ENCODE measurements at regions not wholly inside any gene's neighbourhood (a gene's known extent, or its start where the extent isn't known, plus 50 kb on each side); places are given as distances from the start of the nearest gene placed in this dataset.

DNA sequence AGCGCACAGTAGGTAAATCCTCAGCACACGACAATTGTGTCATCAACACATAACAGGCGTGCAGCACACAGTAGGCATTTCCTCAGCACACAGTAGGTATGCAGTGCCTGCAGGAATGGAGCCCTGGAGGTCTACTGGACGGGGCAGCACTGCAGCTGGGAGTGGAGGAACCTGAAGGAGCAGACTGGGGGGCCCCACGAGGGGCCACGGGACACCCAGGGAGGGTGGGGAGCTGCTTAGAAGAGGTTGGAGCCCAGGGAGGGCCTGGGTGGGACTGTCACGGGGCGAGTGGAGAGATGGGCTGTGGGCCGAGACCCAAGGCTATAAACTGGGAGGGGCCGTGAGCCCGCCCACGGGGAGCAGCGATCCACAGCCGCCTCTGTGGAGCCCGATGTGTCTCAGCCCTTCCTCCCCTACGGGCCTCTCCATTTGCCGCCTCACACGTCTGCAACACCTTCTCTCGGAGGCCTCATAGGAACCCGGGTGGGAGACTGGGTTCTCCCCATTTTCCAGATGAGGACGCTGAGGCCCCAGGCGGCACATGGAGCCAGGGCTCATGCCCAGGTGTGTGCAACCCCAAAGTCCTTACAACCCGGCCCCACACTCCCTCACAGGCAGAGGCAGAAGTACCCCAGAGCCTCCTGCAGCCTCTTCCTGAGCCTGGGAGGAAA lies 101.5 kb downstream of the MICALL2 start:
- ATAC-seq (no peak), DNase-seq (no peak)
- Mint-ChIP-seq H3K4me3 (no peak overlapping the region), H3K4me1 (peaks cover 3% of the 10 kb centered on the region), H3K27me3 (peaks cover 13% of the 10 kb centered on the region), H3K27ac (no peak overlapping the region), H3K36me3 (ENCODE audit: low read depth) (no peaks in the 10 kb centered on the region)
- H3K9me3 ChIP-seq (ENCODE audit: control insufficient read depth, low read length, poor library complexity, severe bottlenecking) = no peaks in the 10 kb centered on the region

DNA sequence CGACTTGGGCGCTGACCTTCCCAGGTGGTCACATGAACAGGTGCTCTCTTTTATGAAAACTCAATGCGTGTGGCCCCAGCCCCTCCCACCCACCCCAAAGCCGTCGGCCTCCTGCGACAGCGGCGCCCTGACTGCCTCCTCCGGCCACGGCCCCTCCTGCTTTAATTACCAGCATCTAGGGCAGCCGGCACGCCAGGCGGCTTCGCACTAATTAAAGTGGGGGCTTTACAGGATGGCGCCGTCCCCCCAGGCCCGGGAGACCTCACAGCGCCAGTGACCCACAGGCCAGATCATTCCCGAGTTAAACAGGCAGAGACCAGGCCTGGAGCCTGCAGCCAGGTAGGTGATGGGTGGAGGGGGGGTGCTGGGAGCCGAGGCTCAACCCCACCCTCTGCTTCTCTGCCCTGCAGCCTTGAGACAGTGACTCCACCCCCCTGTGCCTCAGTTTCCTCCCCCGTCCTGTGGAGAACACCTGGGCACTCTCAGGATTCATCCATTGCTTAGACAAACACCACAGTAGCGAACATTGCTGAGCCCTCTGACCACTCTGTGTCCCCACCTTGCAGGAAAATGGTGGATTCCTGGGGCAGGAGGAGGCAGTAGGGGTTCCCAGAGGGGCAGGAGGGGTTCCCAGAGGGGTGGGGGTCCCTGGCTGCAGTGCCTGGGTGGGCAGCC lies 100.8 kb downstream of the MICALL2 start:
- ATAC-seq (no peak), DNase-seq (no peak)
- H3K4me1 Mint-ChIP-seq = peaks cover 3% of the 10 kb centered on the region
- peaks cover 13% of the 10 kb centered on the region for H3K27me3 Mint-ChIP-seq
- no peaks in the 10 kb centered on the region for H3K9me3 ChIP-seq (ENCODE audit: control insufficient read depth, low read length, poor library complexity, severe bottlenecking)
- no peak overlapping the region for H3K4me3 Mint-ChIP-seq
- no peaks in the 10 kb centered on the region for H3K36me3 Mint-ChIP-seq (ENCODE audit: low read depth)
- H3K27ac Mint-ChIP-seq = no peak overlapping the region

GRCh38 chr7:1359051-1359400 lies 100.2 kb downstream of the MICALL2 start:
- DNase-seq (no peak), ATAC-seq (no peak)
- peaks cover 11% of the 10 kb centered on the region for H3K27me3 Mint-ChIP-seq
- H3K36me3 Mint-ChIP-seq (ENCODE audit: low read depth) = no peaks in the 10 kb centered on the region
- H3K9me3 ChIP-seq (ENCODE audit: control insufficient read depth, low read length, poor library complexity, severe bottlenecking) = no peaks in the 10 kb centered on the region
- H3K27ac Mint-ChIP-seq = no peak overlapping the region
- H3K4me1 Mint-ChIP-seq = peaks cover 3% of the 10 kb centered on the region
- no peak overlapping the region for H3K4me3 Mint-ChIP-seq

- H3K9me3 ChIP-seq (ENCODE audit: control insufficient read depth, low read length, poor library complexity, severe bottlenecking) = no peaks in the 10 kb centered on the region
- H3K4me3 Mint-ChIP-seq = no peak overlapping the region
- peaks cover 3% of the 10 kb centered on the region for H3K4me1 Mint-ChIP-seq
- H3K36me3 Mint-ChIP-seq (ENCODE audit: low read depth) = no peaks in the 10 kb centered on the region
- ATAC-seq (no peak), DNase-seq (no peak)
- H3K27ac Mint-ChIP-seq = no peak overlapping the region
- H3K27me3 Mint-ChIP-seq = peaks cover 12% of the 10 kb centered on the region
These were observed 99.4 kb downstream of the MICALL2 start for GRCh38 chr7:1359681-1360485.

- DNase-seq (no peak), ATAC-seq (no peak)
- Mint-ChIP-seq H3K27me3 (peaks cover 11% of the 10 kb centered on the region), H3K4me1 (peaks cover 3% of the 10 kb centered on the region), H3K27ac (no peak overlapping the region), H3K4me3 (no peak overlapping the region), H3K36me3 (ENCODE audit: low read depth) (no peaks in the 10 kb centered on the region)
- no peaks in the 10 kb centered on the region for H3K9me3 ChIP-seq (ENCODE audit: control insufficient read depth, low read length, poor library complexity, severe bottlenecking)
These were observed 98.7 kb downstream of the MICALL2 start for GRCh38 chr7:1360521-1360971.

GRCh38 chr7:1361016-1361755 lies 98.1 kb downstream of the MICALL2 start:
- ATAC-seq = no peak
- peaks cover 4% of the 10 kb centered on the region for H3K27me3 Mint-ChIP-seq
- no peaks in the 10 kb centered on the region for H3K4me1 Mint-ChIP-seq
- H3K9me3 ChIP-seq (ENCODE audit: control insufficient read depth, low read length, poor library complexity, severe bottlenecking) = no peaks in the 10 kb centered on the region
- no peak for DNase-seq
- H3K27ac Mint-ChIP-seq = no peak overlapping the region
- no peaks in the 10 kb centered on the region for H3K36me3 Mint-ChIP-seq (ENCODE audit: low read depth)
- H3K4me3 Mint-ChIP-seq = no peak overlapping the region

DNA sequence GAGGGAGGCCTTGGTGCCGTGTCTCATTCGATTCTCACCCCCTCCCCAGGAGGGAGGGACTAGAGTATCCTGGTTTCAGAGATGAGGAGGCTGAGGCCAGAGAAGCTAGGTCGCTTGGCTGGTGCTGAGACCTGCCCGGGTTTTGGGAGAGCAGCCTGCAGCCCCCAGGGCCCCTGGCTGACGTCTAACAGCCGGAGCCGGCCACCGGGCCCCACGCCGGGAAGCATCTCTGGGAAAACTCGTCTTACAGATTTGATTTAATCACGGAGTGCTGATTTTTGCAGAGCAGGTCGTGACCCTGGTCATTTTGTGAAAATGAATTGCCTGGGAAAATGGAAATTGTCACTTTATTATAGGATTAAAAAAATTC lies 97.5 kb downstream of the MICALL2 start:
- no peak for ATAC-seq
- no peaks in the 10 kb centered on the region for H3K36me3 Mint-ChIP-seq (ENCODE audit: low read depth)
- no peaks in the 10 kb centered on the region for H3K4me1 Mint-ChIP-seq
- no peak for DNase-seq
- H3K4me3 Mint-ChIP-seq = no peak overlapping the region
- H3K27ac Mint-ChIP-seq = no peak overlapping the region
- H3K27me3 Mint-ChIP-seq = peaks cover 4% of the 10 kb centered on the region
- H3K9me3 ChIP-seq (ENCODE audit: control insufficient read depth, low read length, poor library complexity, severe bottlenecking) = no peaks in the 10 kb centered on the region

DNA sequence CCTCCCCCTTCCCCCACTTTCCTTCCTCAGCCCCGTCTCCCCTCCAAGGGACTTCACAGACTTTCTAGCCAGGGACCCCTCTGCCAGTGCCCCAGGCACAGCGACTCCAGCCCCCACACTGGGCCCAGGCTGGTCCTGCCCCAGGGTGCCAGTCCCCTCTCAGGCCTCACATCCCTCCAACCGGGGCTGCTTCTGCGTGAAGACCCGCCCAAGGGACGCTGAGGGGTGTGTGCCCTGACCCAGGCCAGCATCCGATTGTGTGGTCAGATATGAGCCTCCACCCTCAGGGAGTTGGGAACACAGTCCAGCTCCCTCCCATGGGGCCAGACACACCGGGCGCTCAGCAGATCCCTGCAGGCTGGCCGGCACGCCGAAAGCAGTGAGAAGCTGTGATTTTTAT lies 97.0 kb downstream of the MICALL2 start:
- DNase-seq (no peak), ATAC-seq (no peak)
- no peaks in the 10 kb centered on the region for H3K36me3 Mint-ChIP-seq (ENCODE audit: low read depth)
- no peak overlapping the region for H3K27ac Mint-ChIP-seq
- no peaks in the 10 kb centered on the region for H3K9me3 ChIP-seq (ENCODE audit: control insufficient read depth, low read length, poor library complexity, severe bottlenecking)
- peaks cover 8% of the 10 kb centered on the region for H3K27me3 Mint-ChIP-seq
- peaks cover under 1% of the 10 kb centered on the region for H3K4me1 Mint-ChIP-seq
- no peak overlapping the region for H3K4me3 Mint-ChIP-seq

DNA sequence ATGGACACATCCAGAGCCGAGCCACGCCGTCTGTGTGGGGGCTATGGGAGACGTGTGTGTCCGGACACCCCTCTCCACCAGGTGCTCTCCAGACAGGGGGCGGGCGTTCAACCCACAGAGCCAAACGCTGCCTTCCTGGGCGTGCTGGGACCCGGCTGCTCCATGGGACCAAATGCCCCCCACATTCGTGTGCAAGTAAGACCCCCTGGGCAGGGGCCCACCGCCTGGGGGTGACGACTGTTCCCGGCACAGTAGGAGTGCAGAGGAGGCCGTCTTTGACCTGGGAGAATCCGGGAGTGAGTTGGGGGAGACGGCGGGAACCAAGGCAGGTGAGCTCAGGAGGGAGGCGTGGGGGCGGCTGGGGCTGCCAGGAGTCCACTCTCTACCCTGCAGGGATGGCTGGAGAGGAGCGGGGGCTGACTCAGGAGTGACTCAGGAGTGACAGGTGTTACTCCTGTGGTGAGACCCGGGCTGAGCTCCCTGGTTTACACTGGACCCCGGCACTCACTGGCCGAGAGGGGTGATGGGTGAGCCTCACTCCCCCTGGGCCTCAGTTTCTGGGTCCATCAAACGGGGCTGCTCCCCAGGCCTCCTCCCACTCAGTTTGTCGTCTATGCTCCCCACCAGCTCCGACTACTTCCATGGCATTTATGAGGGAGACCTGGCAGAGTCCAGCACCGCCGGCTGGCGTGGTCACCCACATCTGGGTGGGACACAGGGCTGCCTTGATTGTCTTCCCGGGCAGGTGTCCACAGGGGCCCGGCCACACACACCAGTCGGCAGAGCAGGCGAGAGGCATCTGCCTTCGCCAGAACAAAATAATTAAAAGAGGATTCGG lies 95.0 kb downstream of the MICALL2 start:
- no peak overlapping the region for H3K4me3 Mint-ChIP-seq
- DNase-seq = no peak
- no peaks in the 10 kb centered on the region for H3K9me3 ChIP-seq (ENCODE audit: control insufficient read depth, low read length, poor library complexity, severe bottlenecking)
- H3K4me1 Mint-ChIP-seq = peaks cover 3% of the 10 kb centered on the region
- no peak for ATAC-seq
- peaks cover 20% of the 10 kb centered on the region for H3K27me3 Mint-ChIP-seq
- no peak overlapping the region for H3K27ac Mint-ChIP-seq
- H3K36me3 Mint-ChIP-seq (ENCODE audit: low read depth) = no peaks in the 10 kb centered on the region

DNA sequence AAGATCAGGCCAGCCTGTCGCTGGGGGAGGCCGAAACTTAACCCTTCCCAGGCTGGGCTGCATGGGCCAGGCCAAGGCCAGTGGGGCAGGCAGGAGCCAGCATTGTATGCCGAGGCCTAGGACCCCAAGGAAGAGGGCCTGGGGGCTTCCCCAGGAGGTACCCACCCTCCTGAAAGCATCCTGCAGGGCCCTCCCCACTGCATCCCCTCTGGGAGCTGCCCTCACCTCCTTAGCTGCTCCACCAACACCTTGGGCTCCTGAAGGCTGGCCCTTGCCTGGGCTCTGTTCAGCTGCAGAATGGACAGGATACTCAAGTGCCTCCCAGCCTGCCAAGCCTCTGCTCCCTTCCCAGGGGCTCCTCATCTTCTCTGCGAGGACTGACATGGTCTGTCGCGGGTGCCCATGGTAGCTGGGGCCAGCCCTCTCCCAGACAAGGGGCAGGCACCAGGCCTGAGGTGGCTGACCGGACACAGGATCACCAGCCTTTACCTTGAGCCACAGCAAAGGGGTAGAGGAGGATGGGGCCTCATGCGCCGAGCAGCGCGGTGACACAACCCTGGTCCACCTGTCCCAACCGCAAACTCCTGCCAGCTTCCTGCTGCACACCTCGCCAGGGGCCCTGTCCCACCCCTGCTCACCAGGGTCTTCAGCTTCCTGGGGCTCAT lies 94.2 kb downstream of the MICALL2 start:
- H3K4me1 Mint-ChIP-seq = peaks cover 3% of the 10 kb centered on the region

GRCh38 chr7:1365846-1366245 lies 93.4 kb downstream of the MICALL2 start:
- H3K36me3 Mint-ChIP-seq (ENCODE audit: low read depth) = no peaks in the 10 kb centered on the region
- peaks cover 3% of the 10 kb centered on the region for H3K4me1 Mint-ChIP-seq
- no peaks in the 10 kb centered on the region for H3K9me3 ChIP-seq (ENCODE audit: control insufficient read depth, low read length, poor library complexity, severe bottlenecking)
- no peak overlapping the region for H3K4me3 Mint-ChIP-seq
- H3K27ac Mint-ChIP-seq = no peak overlapping the region
- DNase-seq (no peak), ATAC-seq (no peak)
- peaks cover 30% of the 10 kb centered on the region for H3K27me3 Mint-ChIP-seq

More for the DNA sequence above, 94.2 kb downstream of the MICALL2 start:
- H3K27ac Mint-ChIP-seq = no peak overlapping the region
- H3K9me3 ChIP-seq (ENCODE audit: control insufficient read depth, low read length, poor library complexity, severe bottlenecking) = no peaks in the 10 kb centered on the region
- H3K4me3 Mint-ChIP-seq = no peak overlapping the region
- ATAC-seq (no peak), DNase-seq (no peak)
- H3K27me3 Mint-ChIP-seq = peaks cover 22% of the 10 kb centered on the region
- H3K36me3 Mint-ChIP-seq (ENCODE audit: low read depth) = no peaks in the 10 kb centered on the region

DNA sequence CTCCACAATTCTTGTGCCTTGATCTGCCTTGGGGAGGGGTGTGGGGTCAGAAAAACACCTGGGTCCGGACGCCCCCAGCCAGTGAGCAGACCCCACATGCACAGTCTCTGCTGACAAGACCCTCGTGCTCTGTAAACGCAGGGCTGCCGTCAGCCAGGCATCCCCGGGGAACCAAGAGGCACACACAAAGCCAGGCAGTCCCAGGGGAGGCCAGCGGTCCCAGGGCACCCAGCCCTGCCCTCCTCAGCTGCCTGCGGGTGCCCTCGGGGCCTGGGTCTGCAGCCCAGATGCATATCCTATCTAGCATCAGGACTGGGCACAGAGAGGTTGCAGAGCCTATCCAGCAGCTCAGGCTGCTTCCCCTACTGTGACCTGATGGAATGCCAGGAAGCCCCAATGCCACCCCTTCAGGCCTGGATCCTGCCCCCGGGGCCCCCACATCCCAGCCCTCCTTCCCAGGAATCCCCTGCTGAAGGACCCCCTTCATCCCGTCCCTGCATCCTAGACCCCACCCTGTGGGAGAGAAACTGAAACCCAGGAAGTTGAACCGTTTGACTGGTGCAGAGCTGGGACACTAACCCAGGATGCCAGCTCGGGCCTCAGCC lies 92.4 kb downstream of the MICALL2 start:
- DNase-seq (no peak), ATAC-seq (no peak)
- Mint-ChIP-seq H3K4me3 (no peak overlapping the region), H3K36me3 (ENCODE audit: low read depth) (no peaks in the 10 kb centered on the region), H3K27me3 (peaks cover 31% of the 10 kb centered on the region), H3K4me1 (peaks cover 3% of the 10 kb centered on the region), H3K27ac (no peak overlapping the region)
- H3K9me3 ChIP-seq (ENCODE audit: control insufficient read depth, low read length, poor library complexity, severe bottlenecking) = no peaks in the 10 kb centered on the region

Data from T-helper 17 cell (primary cell).